GM23248 (cell line): ENCODE measurements at regions not wholly inside any gene's neighbourhood (a gene's known extent, or its start where the extent isn't known, plus 50 kb on each side); places are given as distances from the start of the nearest gene placed in this dataset.

ENCODE experiments used
- DNase-seq: peaks from one replicate; pipeline ENCODE4 v3.0.0-alpha.2; 2015
- H2AFZ ChIP-seq: fragments of 200-600 bp; sonication (generic); 2 replicates; pipeline ENCODE4 v1.6.1; 2016; ENCODE audit warnings: antibody characterized with exemption
- H3F3A ChIP-seq: fragments of 200-600 bp; sonication (generic); 2 replicates; pipeline ENCODE4 v1.6.1; 2016; ENCODE audit warnings: mild to moderate bottlenecking, antibody characterized with exemption, mixed run types; ENCODE audit not compliant: insufficient read depth
- H3K27ac ChIP-seq: fragments of 200-600 bp; sonication (generic); 2 replicates; pipeline ENCODE4 v1.5.1; 2016; ENCODE audit warnings: mild to moderate bottlenecking
- H3K27me3 ChIP-seq: fragments of 200-600 bp; sonication (generic); replicated peaks from 2 replicates; pipeline ENCODE4 v1.6.1; 2016; ENCODE audit warnings: mild to moderate bottlenecking; ENCODE audit not compliant: insufficient read depth
- H3K36me3 ChIP-seq: fragments of 200-600 bp; sonication (generic); 2 replicates; pipeline ENCODE4 v1.6.1; 2016; ENCODE audit warnings: low read depth, mild to moderate bottlenecking
- H3K4me1 ChIP-seq: fragments of 200-600 bp; sonication (generic); 2 replicates; pipeline ENCODE4 v1.6.1; 2016; ENCODE audit warnings: mild to moderate bottlenecking; ENCODE audit not compliant: insufficient read depth
- H3K4me2 ChIP-seq: fragments of 200-600 bp; sonication (generic); one replicate; pipeline ENCODE4 v1.6.1; 2016; ENCODE audit warnings: mild to moderate bottlenecking; ENCODE audit not compliant: unreplicated experiment
- H3K4me3 ChIP-seq: fragments of 200-600 bp; sonication (generic); 2 replicates; pipeline ENCODE4 v1.5.1; 2016; ENCODE audit warnings: mild to moderate bottlenecking
- H3K79me2 ChIP-seq: fragments of 200-600 bp; sonication (generic); 2 replicates; pipeline ENCODE4 v1.6.1; 2016; ENCODE audit warnings: mild to moderate bottlenecking; ENCODE audit not compliant: insufficient read depth
- H3K9ac ChIP-seq: fragments of 200-600 bp; sonication (generic); 2 replicates; pipeline ENCODE4 v1.6.1; 2016; ENCODE audit warnings: mild to moderate bottlenecking
- H3K9me2 ChIP-seq: fragments of 200-600 bp; sonication (generic); 2 replicates; pipeline ENCODE4 v1.6.1; 2016; ENCODE audit warnings: mixed run types, mild to moderate bottlenecking, moderate library complexity; ENCODE audit not compliant: insufficient read depth
- H3K9me3 ChIP-seq: fragments of 200-600 bp; sonication (generic); one replicate; pipeline ENCODE4 v1.6.1; 2017; ENCODE audit warnings: low read depth
- H4K20me1 ChIP-seq: fragments of 200-600 bp; sonication (generic); 2 replicates; pipeline ENCODE4 v1.6.0; 2016; ENCODE audit not compliant: insufficient read depth
- EZH2 ChIP-seq: fragments of 200-600 bp; sonication (generic); IDR thresholded peaks from 2 replicates; pipeline ENCODE4 v1.6.1; 2018; ENCODE audit warnings: antibody characterized with exemption, mild to moderate bottlenecking; ENCODE audit not compliant: insufficient read depth, poor library complexity, severe bottlenecking
- EZH2phosphoT487 ChIP-seq: fragments of 200-600 bp; sonication (generic); IDR thresholded peaks from 2 replicates; pipeline ENCODE4 v1.6.1; 2018; ENCODE audit warnings: antibody characterized with exemption, moderate library complexity, mild to moderate bottlenecking, low read depth; ENCODE audit not compliant: insufficient read depth
- WGBS, 2 experiments: methylation state at CpG; one replicate each; pipeline ENCODE4 v1.1.6; 2015 to 2017; ENCODE audit warnings: low lambda C conversion rate in 2 of 2, low coverage in 1 of 2; ENCODE audit errors: missing lambda C conversion rate in 2 of 2; 5-methylcytosine and 5-hydroxymethylcytosine counted together
- in situ Hi-C: fragments of 300-500 bp; cut with MboI; formaldehyde crosslinking; loops from 2 replicates; pipeline ENCODE4 v1.15.0; 2020

DNA sequence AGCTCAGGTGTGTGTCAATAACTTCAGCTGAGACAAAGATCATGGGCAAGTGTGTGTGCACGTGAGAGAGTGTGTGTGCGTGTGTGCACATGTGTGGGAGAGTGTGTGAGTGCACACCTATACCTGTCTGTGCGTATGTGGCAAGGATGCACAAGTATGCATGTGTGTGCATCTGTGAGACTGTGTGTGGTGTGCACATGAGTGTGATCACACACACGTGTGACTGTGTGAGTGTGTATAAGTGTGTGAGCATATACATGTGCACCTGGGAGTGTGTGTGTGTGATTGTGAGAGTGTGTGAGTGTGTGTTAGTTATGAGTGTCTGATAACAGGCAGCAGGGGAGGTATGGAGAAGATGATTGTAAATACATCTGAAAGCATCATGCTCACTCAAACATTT, 657.3 kb upstream of the PFKP start:
- Histone ChIP-seq H3K36me3 (no peaks in the 10 kb centered on the region), H3K4me1 (no peaks in the 10 kb centered on the region), H3F3A (no peaks in the 10 kb centered on the region), H3K27ac (no peak overlapping the region), H3K9ac (no peak overlapping the region), H3K4me2 (no peak overlapping the region), H3K27me3 (no peaks in the 10 kb centered on the region), H3K9me3 (no peaks in the 10 kb centered on the region), H3K9me2 (no peaks in the 10 kb centered on the region), H4K20me1 (no peaks in the 10 kb centered on the region), H3K4me3 (no peak overlapping the region), H2AFZ (no peak overlapping the region), H3K79me2 (no peaks in the 10 kb centered on the region)
- no peak for DNase-seq
- TF ChIP-seq EZH2, result no peak
- 31 to 43% methylated on average over 4 of the region's 4 CpGs for WGBS, 2 experiments
- in situ Hi-C loops, result no loop called here

DNA sequence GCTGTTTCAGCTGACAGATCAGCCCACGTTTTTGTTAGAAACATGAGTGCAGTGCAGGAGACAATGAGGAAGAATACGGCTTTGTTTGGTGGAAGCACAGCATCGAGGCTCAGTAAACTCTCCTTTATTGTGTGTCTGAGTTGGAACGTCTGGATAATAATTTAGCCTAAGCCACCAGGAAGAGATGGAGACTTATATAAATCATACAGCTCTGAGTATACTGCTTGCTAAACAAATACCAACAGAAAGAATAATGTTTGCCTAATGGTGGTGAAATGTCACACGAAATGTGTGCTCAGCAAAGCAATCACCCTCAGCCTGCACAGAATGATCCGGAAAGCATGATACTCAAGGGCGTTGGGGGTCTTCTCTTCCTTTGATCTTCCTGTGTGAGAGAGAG, 664.1 kb upstream of the ADARB2 start:
- TF ChIP-seq EZH2 (no peak), EZH2phosphoT487 (no peak)
- WGBS, 2 experiments, result 15 to 19% methylated on average over 7 of the region's 7 CpGs

DNA sequence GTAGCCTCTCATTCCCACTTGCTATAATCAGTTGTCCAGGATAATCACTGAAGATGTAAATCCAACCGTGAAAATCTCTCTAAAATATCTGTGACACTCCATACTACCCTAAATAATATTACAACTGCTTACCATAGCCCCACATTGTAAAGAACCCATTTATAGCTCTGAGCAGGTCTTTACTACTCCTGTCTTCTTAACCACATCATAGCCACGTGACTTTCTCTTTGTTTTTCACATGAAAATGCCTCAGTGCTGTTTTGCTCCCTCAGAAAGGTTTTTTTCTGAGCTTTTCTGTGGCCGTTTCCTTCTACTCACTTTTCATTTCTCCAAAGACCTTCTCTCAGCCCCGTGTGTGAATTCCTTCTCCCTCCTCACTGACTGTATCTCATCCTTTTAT, 662.2 kb upstream of the ADARB2 start:
- Histone ChIP-seq H3K9ac (no peak overlapping the region), H3K4me1 (no peaks in the 10 kb centered on the region), H3K27me3 (no peaks in the 10 kb centered on the region), H3K79me2 (no peaks in the 10 kb centered on the region), H3F3A (no peaks in the 10 kb centered on the region), H3K9me2 (no peaks in the 10 kb centered on the region), H3K27ac (no peak overlapping the region), H3K4me2 (no peak overlapping the region), H4K20me1 (no peaks in the 10 kb centered on the region), H3K4me3 (no peak overlapping the region), H3K9me3 (no peaks in the 10 kb centered on the region), H3K36me3 (no peaks in the 10 kb centered on the region), H2AFZ (no peak overlapping the region)
- no peak for DNase-seq
- 9 to 12% methylated on average over 4 of the region's 4 CpGs for WGBS, 2 experiments
- in situ Hi-C loops, result no loop called here
- TF ChIP-seq EZH2phosphoT487, result no peak
- no peak for TF ChIP-seq EZH2

More for the DNA sequence above, 664.1 kb upstream of the ADARB2 start:
- no peaks in the 10 kb centered on the region for H3K27me3 ChIP-seq
- no peaks in the 10 kb centered on the region for H3K4me1 ChIP-seq
- no peak for DNase-seq
- H3K9ac ChIP-seq, result no peak overlapping the region
- H3K9me2 ChIP-seq, result no peaks in the 10 kb centered on the region
- no peaks in the 10 kb centered on the region for H3K79me2 ChIP-seq
- no peaks in the 10 kb centered on the region for H3K9me3 ChIP-seq
- in situ Hi-C loops, result no loop called here
- H3K4me3 ChIP-seq, result no peak overlapping the region
- H3K4me2 ChIP-seq, result no peak overlapping the region
- H3K27ac ChIP-seq, result no peak overlapping the region
- no peaks in the 10 kb centered on the region for H3K36me3 ChIP-seq
- H2AFZ ChIP-seq, result no peak overlapping the region
- no peaks in the 10 kb centered on the region for H3F3A ChIP-seq
- no peaks in the 10 kb centered on the region for H4K20me1 ChIP-seq

GRCh38 chr10:2392145-2392812, 655.0 kb upstream of the ADARB2 start:
- no peaks in the 10 kb centered on the region for H3K36me3 ChIP-seq
- no peaks in the 10 kb centered on the region for H3F3A ChIP-seq
- H3K79me2 ChIP-seq, result no peaks in the 10 kb centered on the region
- in situ Hi-C loops, result no loop called here
- H3K4me3 ChIP-seq, result no peak overlapping the region
- no peak overlapping the region for H2AFZ ChIP-seq
- TF ChIP-seq EZH2 (no peak), EZH2phosphoT487 (no peak)
- no peaks in the 10 kb centered on the region for H4K20me1 ChIP-seq
- no peaks in the 10 kb centered on the region for H3K27me3 ChIP-seq
- H3K9me3 ChIP-seq, result no peaks in the 10 kb centered on the region
- DNase-seq, result no peak
- no peaks in the 10 kb centered on the region for H3K4me1 ChIP-seq
- H3K9ac ChIP-seq, result no peak overlapping the region
- H3K4me2 ChIP-seq, result no peak overlapping the region
- 26 to 52% methylated on average over 4 to 6 of the region's 6 CpGs for WGBS, 2 experiments
- H3K27ac ChIP-seq, result no peak overlapping the region
- H3K9me2 ChIP-seq, result no peaks in the 10 kb centered on the region

DNA sequence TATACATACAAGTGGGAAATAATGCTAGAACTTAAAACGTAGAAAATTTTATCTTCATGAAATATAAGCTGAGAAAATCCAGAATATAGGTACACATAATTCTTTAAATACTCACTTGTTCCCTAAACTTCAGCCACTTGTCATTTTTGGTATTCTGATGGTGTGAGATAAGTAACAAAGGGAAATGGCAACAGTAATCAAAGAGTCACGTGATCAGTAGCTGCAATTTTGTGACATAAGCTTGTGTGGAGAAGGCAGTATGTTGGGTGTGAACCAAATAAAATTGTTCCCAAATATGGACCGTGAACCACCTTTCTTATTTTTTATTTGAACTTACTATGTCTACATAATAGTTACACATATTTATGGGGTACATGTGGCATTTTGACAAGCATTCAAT, 650.3 kb upstream of the ADARB2 start:
- WGBS, 2 experiments, result 24 to 27% methylated on average over 3 of the region's 3 CpGs
- Histone ChIP-seq H3K9ac (no peak overlapping the region), H4K20me1 (no peaks in the 10 kb centered on the region), H3K4me1 (no peaks in the 10 kb centered on the region), H3F3A (no peaks in the 10 kb centered on the region), H3K79me2 (no peaks in the 10 kb centered on the region), H3K27me3 (no peaks in the 10 kb centered on the region), H3K36me3 (no peaks in the 10 kb centered on the region), H3K9me3 (no peaks in the 10 kb centered on the region), H3K9me2 (no peaks in the 10 kb centered on the region), H3K4me3 (no peak overlapping the region), H2AFZ (no peak overlapping the region), H3K4me2 (no peak overlapping the region), H3K27ac (no peak overlapping the region)
- no peak for DNase-seq
- TF ChIP-seq EZH2, result no peak
- no peak for TF ChIP-seq EZH2phosphoT487
- in situ Hi-C loops, result no loop called here
